KMS-11 (cell line): ENCODE measurements at regions not wholly inside any gene's neighbourhood (a gene's known extent, or its start where the extent isn't known, plus 50 kb on each side); places are given as distances from the start of the nearest gene placed in this dataset.

Experiments
- H2AFZ ChIP-seq: fragments of 200-600 bp; sonication (generic); 2 replicates; pipeline ENCODE4 v1.6.1; 2016; ENCODE audit warnings: antibody characterized with exemption, mixed run types, low read depth
- H3K27ac ChIP-seq: fragments of 200-600 bp; sonication (generic); 2 replicates; pipeline ENCODE4 v1.6.1; 2016; ENCODE audit warnings: mild to moderate bottlenecking, mixed run types
- H3K27me3 ChIP-seq: fragments of 200-600 bp; sonication (generic); 2 replicates; pipeline ENCODE4 v1.6.1; 2017; ENCODE audit warnings: mild to moderate bottlenecking, low read depth, mixed run types, moderate library complexity; ENCODE audit not compliant: insufficient read depth
- H3K36me3 ChIP-seq: fragments of 200-600 bp; sonication (generic); 2 replicates; pipeline ENCODE4 v1.6.1; 2017; ENCODE audit warnings: mild to moderate bottlenecking, mixed run types; ENCODE audit not compliant: insufficient read depth
- H3K4me1 ChIP-seq: fragments of 200-600 bp; sonication (generic); 2 replicates; pipeline ENCODE4 v1.6.1; 2016; ENCODE audit warnings: mild to moderate bottlenecking, low read depth, mixed run types; ENCODE audit not compliant: poor library complexity, severe bottlenecking
- H3K4me2 ChIP-seq: fragments of 200-600 bp; sonication (generic); 2 replicates; pipeline ENCODE4 v1.7.0; 2016; ENCODE audit warnings: mild to moderate bottlenecking, mixed run types
- H3K4me3 ChIP-seq: fragments of 200-600 bp; sonication (generic); IDR thresholded peaks from 2 replicates; pipeline ENCODE4 v1.6.1; 2017; ENCODE audit warnings: low read depth, low read length, mixed read lengths; ENCODE audit not compliant: insufficient read depth
- H3K79me2 ChIP-seq: fragments of 200-600 bp; sonication (generic); 2 replicates; pipeline ENCODE4 v1.6.1; 2016; ENCODE audit warnings: low read depth, mixed run types; ENCODE audit not compliant: insufficient read depth
- H3K9ac ChIP-seq: fragments of 200-600 bp; sonication (generic); 2 replicates; pipeline ENCODE4 v1.6.1; 2016; ENCODE audit warnings: mild to moderate bottlenecking, mixed run types
- H4K20me1 ChIP-seq: fragments of 200-600 bp; sonication (generic); 2 replicates; pipeline ENCODE4 v1.6.1; 2016; ENCODE audit warnings: mild to moderate bottlenecking, mixed run types; ENCODE audit not compliant: insufficient read depth
- CTCF ChIP-seq: fragments of 200-600 bp; sonication (generic); conservative IDR thresholded peaks from 2 replicates; pipeline ENCODE4 v1.6.1; 2017; ENCODE audit warnings: low read depth, mild to moderate bottlenecking, antibody characterized with exemption, low read length, moderate library complexity, mixed read lengths

GRCh38 chr18:53947092-53947640 is 277.3 kb downstream of the MBD2 start:
- H3K27ac ChIP-seq, result no peak overlapping the region
- peaks cover 15% of the 10 kb centered on the region for H3K4me1 ChIP-seq
- H3K9ac ChIP-seq, result no peak overlapping the region
- no peak for TF ChIP-seq CTCF
- H2AFZ ChIP-seq, result no peak overlapping the region
- H3K79me2 ChIP-seq, result no peaks in the 10 kb centered on the region
- H3K36me3 ChIP-seq, result no peaks in the 10 kb centered on the region
- H3K27me3 ChIP-seq, result no peaks in the 10 kb centered on the region
- H4K20me1 ChIP-seq, result no peaks in the 10 kb centered on the region
- no peak overlapping the region for H3K4me2 ChIP-seq
- no peak overlapping the region for H3K4me3 ChIP-seq

GRCh38 chr18:53946594-53946993 is 277.9 kb downstream of the MBD2 start:
- peaks cover 10% of the 10 kb centered on the region for H3K4me1 ChIP-seq

GRCh38 chr18:53944721-53945120 is 279.7 kb downstream of the MBD2 start:
- TF ChIP-seq CTCF, result no peak
- no peaks in the 10 kb centered on the region for H3K36me3 ChIP-seq
- H3K4me3 ChIP-seq, result no peak overlapping the region
- no peak overlapping the region for H3K4me2 ChIP-seq
- H3K4me1 ChIP-seq, result no peaks in the 10 kb centered on the region
- H2AFZ ChIP-seq, result no peak overlapping the region
- no peaks in the 10 kb centered on the region for H3K27me3 ChIP-seq
- no peak overlapping the region for H3K27ac ChIP-seq
- no peaks in the 10 kb centered on the region for H4K20me1 ChIP-seq
- H3K79me2 ChIP-seq, result no peaks in the 10 kb centered on the region
- H3K9ac ChIP-seq, result no peak overlapping the region

More at GRCh38 chr18:53946594-53946993, 277.9 kb downstream of the MBD2 start:
- no peak overlapping the region for H2AFZ ChIP-seq
- H3K36me3 ChIP-seq, result no peaks in the 10 kb centered on the region
- no peak overlapping the region for H3K9ac ChIP-seq
- no peaks in the 10 kb centered on the region for H4K20me1 ChIP-seq
- no peaks in the 10 kb centered on the region for H3K79me2 ChIP-seq
- no peaks in the 10 kb centered on the region for H3K27me3 ChIP-seq
- TF ChIP-seq CTCF, result no peak
- no peak overlapping the region for H3K27ac ChIP-seq
- no peak overlapping the region for H3K4me3 ChIP-seq
- H3K4me2 ChIP-seq, result no peak overlapping the region

GRCh38 chr18:53943326-53943860 is 281.1 kb downstream of the MBD2 start:
- H3K4me3 ChIP-seq, result no peak overlapping the region
- H3K79me2 ChIP-seq, result no peaks in the 10 kb centered on the region
- H2AFZ ChIP-seq, result no peak overlapping the region

More at GRCh38 chr18:53943326-53943860, 281.1 kb downstream of the MBD2 start:
- H3K27me3 ChIP-seq, result no peaks in the 10 kb centered on the region
- no peaks in the 10 kb centered on the region for H4K20me1 ChIP-seq
- no peaks in the 10 kb centered on the region for H3K36me3 ChIP-seq
- no peak overlapping the region for H3K9ac ChIP-seq
- no peak for TF ChIP-seq CTCF
- H3K27ac ChIP-seq, result no peak overlapping the region
- no peaks in the 10 kb centered on the region for H3K4me1 ChIP-seq
- H3K4me2 ChIP-seq, result no peak overlapping the region
